ENCODE measurements at regions not wholly inside any gene's neighbourhood (a gene's known extent, or its start where the extent isn't known, plus 50 kb on each side); places are given as distances from the start of the nearest gene placed in this dataset.

GRCh38 chr13:75153386-75153785 lies 328.6 kb downstream of the TBC1D4 start:
- Histone ChIP-seq H3K36me3 (replicated peaks; ENCODE audit: insufficient read depth, low read length) (no peaks in the 10 kb centered on the region), H3K27ac (ENCODE audit: low read length) (no peak overlapping the region), H3K4me2 (ENCODE audit: low read depth, low read length) (no peak overlapping the region)

GRCh38 chr13:75151081-75151643 lies 330.8 kb downstream of the TBC1D4 start:
- Histone ChIP-seq H3K9me3 (replicated peaks; ENCODE audit: insufficient read depth, low read length) (no peaks in the 10 kb centered on the region), H3K36me3 (replicated peaks; ENCODE audit: insufficient read depth, low read length) (no peaks in the 10 kb centered on the region), H3K4me1 (ENCODE audit: low read length) (no peaks in the 10 kb centered on the region), H3K27ac (ENCODE audit: low read length) (no peak overlapping the region), H3K4me2 (ENCODE audit: low read depth, low read length) (no peak overlapping the region), H3K4me3 (ENCODE audit: low read length) (no peak overlapping the region), H3F3A (ENCODE audit: insufficient read depth, low read length) (no peaks in the 10 kb centered on the region), H2AFZ (ENCODE audit: low read length) (no peak overlapping the region), H3K9ac (ENCODE audit: low read length) (no peak overlapping the region), H3K79me2 (ENCODE audit: low read length) (no peaks in the 10 kb centered on the region), H4K20me1 (ENCODE audit: insufficient read depth, low read length) (no peaks in the 10 kb centered on the region), H3K9me2 (replicated peaks; ENCODE audit: insufficient read depth, low read length) (no peaks in the 10 kb centered on the region), H3K27me3 (replicated peaks; ENCODE audit: insufficient read depth, low read length) (no peaks in the 10 kb centered on the region)
- TF ChIP-seq EZH2 (optimal IDR thresholded peaks at IDR 0.05; ENCODE audit: low read depth, low read length) (no peak), CTCF (IDR thresholded peaks at IDR 0.05; ENCODE audit: low read length) (no peak), EZH2phosphoT487 (IDR thresholded peaks at IDR 0.05; ENCODE audit: low read length) (no peak)
- DNase-seq: no peak

More at GRCh38 chr13:75153386-75153785, 328.6 kb downstream of the TBC1D4 start:
- DNase-seq: no peak
- H3K9me2 ChIP-seq (replicated peaks; ENCODE audit: insufficient read depth, low read length): no peaks in the 10 kb centered on the region
- no peak overlapping the region for H3K9ac ChIP-seq (ENCODE audit: low read length)
- TF ChIP-seq EZH2 (optimal IDR thresholded peaks at IDR 0.05; ENCODE audit: low read depth, low read length) (no peak), CTCF (IDR thresholded peaks at IDR 0.05; ENCODE audit: low read length) (no peak), EZH2phosphoT487 (IDR thresholded peaks at IDR 0.05; ENCODE audit: low read length) (no peak)
- H4K20me1 ChIP-seq (ENCODE audit: insufficient read depth, low read length): no peaks in the 10 kb centered on the region
- no peaks in the 10 kb centered on the region for H3K27me3 ChIP-seq (replicated peaks; ENCODE audit: insufficient read depth, low read length)
- H3K4me1 ChIP-seq (ENCODE audit: low read length): no peaks in the 10 kb centered on the region
- H3F3A ChIP-seq (ENCODE audit: insufficient read depth, low read length): no peaks in the 10 kb centered on the region
- H2AFZ ChIP-seq (ENCODE audit: low read length): no peak overlapping the region
- H3K9me3 ChIP-seq (replicated peaks; ENCODE audit: insufficient read depth, low read length): no peaks in the 10 kb centered on the region
- no peaks in the 10 kb centered on the region for H3K79me2 ChIP-seq (ENCODE audit: low read length)
- H3K4me3 ChIP-seq (ENCODE audit: low read length): no peak overlapping the region

- Histone ChIP-seq H3K79me2 (ENCODE audit: low read length) (no peaks in the 10 kb centered on the region), H3K9ac (ENCODE audit: low read length) (no peak overlapping the region), H3K36me3 (replicated peaks; ENCODE audit: insufficient read depth, low read length) (no peaks in the 10 kb centered on the region), H3K9me3 (replicated peaks; ENCODE audit: insufficient read depth, low read length) (no peaks in the 10 kb centered on the region), H3K9me2 (replicated peaks; ENCODE audit: insufficient read depth, low read length) (no peaks in the 10 kb centered on the region), H3K27ac (ENCODE audit: low read length) (no peak overlapping the region), H2AFZ (ENCODE audit: low read length) (no peak overlapping the region), H3K4me3 (ENCODE audit: low read length) (no peak overlapping the region), H3K4me1 (ENCODE audit: low read length) (no peaks in the 10 kb centered on the region), H3F3A (ENCODE audit: insufficient read depth, low read length) (no peaks in the 10 kb centered on the region), H3K27me3 (replicated peaks; ENCODE audit: insufficient read depth, low read length) (no peaks in the 10 kb centered on the region), H3K4me2 (ENCODE audit: low read depth, low read length) (no peak overlapping the region), H4K20me1 (ENCODE audit: insufficient read depth, low read length) (no peaks in the 10 kb centered on the region)
- DNase-seq: no peak
- TF ChIP-seq EZH2phosphoT487 (IDR thresholded peaks at IDR 0.05; ENCODE audit: low read length): no peak
- TF ChIP-seq EZH2 (optimal IDR thresholded peaks at IDR 0.05; ENCODE audit: low read depth, low read length): no peak
- TF ChIP-seq CTCF (IDR thresholded peaks at IDR 0.05; ENCODE audit: low read length): no peak
These were observed 332.2 kb downstream of the TBC1D4 start for GRCh38 chr13:75149776-75150175.
